Colonic mucosa (tissue), 4 donors: ENCODE measurements at regions not wholly inside any gene's neighbourhood (a gene's known extent, or its start where the extent isn't known, plus 50 kb on each side); places are given as distances from the start of the nearest gene placed in this dataset.

Experiments used
- DNase-seq: peaks from one replicate; pipeline ENCODE4 v3.0.0-alpha.2; 2020
- H3K27ac ChIP-seq: fragments of 200-600 bp; one replicate; pipeline ENCODE4 v1.8.0; 2021
- H3K27me3 ChIP-seq: fragments of 200-600 bp; one replicate; pipeline ENCODE4 v1.8.0; 2021
- H3K36me3 ChIP-seq: fragments of 200-600 bp; one replicate; pipeline ENCODE4 v1.8.0; 2021
- H3K4me1 ChIP-seq: fragments of 200-600 bp; one replicate; pipeline ENCODE4 v1.8.0; 2021; ENCODE audit warnings: mild to moderate bottlenecking
- H3K4me3 ChIP-seq: fragments of 200-600 bp; one replicate; pipeline ENCODE4 v1.8.0; 2021
- H3K9ac ChIP-seq, 2 donors: one replicate each; pipeline ENCODE4 v1.7.0; 2013; ENCODE audit warnings: control low read depth in 2 of 2, low read depth in 2 of 2, low read length in 2 of 2
- H3K9me3 ChIP-seq: fragments of 200-600 bp; one replicate; pipeline ENCODE4 v1.8.0; 2021
- CTCF ChIP-seq: fragments of 200-600 bp; IDR thresholded peaks from one replicate; pipeline ENCODE4 v1.8.0; 2022; ENCODE audit warnings: antibody characterized with exemption, mild to moderate bottlenecking
- intact Hi-C: fragments of 100-400 bp; cut with DNase I; formaldehyde crosslinking; loops from one replicate; pipeline ENCODE4 v1.14.1; 2022
- donor health status: healthy.
- donor health status: DM: no; HTN: no; CAD: no.
- donor health status: DM: no; HTN: no; CAD: no.

- H3K36me3 ChIP-seq: no peaks in the 10 kb centered on the region
- DNase-seq: no peak
- intact Hi-C loops: no loop called here
- H3K27me3 ChIP-seq: no peaks in the 10 kb centered on the region
- H3K27ac ChIP-seq: no peak overlapping the region
- no peak overlapping the region for H3K4me3 ChIP-seq
- H3K4me1 ChIP-seq: no peaks in the 10 kb centered on the region
- no peak for TF ChIP-seq CTCF
- H3K9ac ChIP-seq: no peak overlapping the region
- no peaks in the 10 kb centered on the region for H3K9me3 ChIP-seq
Measured at GRCh38 chr17:14006249-14006942, 62.9 kb upstream of the COX10 start.

DNA sequence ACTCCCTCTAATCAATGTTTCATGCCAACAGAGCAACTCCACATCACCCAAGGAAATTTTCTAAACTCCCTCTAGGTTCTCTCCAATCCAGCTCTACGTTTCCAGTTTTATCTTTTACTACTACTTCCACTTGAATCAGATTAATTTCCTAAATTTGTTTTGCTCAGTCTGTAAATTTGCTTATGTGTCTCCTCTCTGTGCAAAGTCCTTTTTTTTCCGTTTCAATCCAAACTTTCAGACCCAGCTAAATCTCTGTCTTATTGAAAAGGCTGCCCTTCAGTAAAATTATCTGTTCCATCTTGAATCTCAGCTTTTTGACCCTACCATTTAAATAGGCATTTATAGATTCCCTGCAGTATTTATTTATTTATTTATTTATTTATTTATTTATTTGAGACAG is 61.4 kb upstream of the COX10 start:
- H3K9me3 ChIP-seq: no peaks in the 10 kb centered on the region
- no peak overlapping the region for H3K9ac ChIP-seq
- DNase-seq: no peak
- no peak for TF ChIP-seq CTCF
- no peak overlapping the region for H3K4me3 ChIP-seq
- H3K27me3 ChIP-seq: no peaks in the 10 kb centered on the region
- no peaks in the 10 kb centered on the region for H3K36me3 ChIP-seq
- no peak overlapping the region for H3K27ac ChIP-seq
- no peaks in the 10 kb centered on the region for H3K4me1 ChIP-seq
- intact Hi-C loops: no loop called here

- TF ChIP-seq CTCF: no peak
- Histone ChIP-seq H3K4me1 (no peaks in the 10 kb centered on the region), H3K4me3 (no peak overlapping the region), H3K27ac (no peak overlapping the region), H3K9ac (no peak overlapping the region), H3K9me3 (no peaks in the 10 kb centered on the region), H3K27me3 (no peaks in the 10 kb centered on the region), H3K36me3 (no peaks in the 10 kb centered on the region)
- intact Hi-C loops: no loop called here
- no peak for DNase-seq
Measured at GRCh38 chr17:14011036-14011692, 58.1 kb upstream of the COX10 start.

DNA sequence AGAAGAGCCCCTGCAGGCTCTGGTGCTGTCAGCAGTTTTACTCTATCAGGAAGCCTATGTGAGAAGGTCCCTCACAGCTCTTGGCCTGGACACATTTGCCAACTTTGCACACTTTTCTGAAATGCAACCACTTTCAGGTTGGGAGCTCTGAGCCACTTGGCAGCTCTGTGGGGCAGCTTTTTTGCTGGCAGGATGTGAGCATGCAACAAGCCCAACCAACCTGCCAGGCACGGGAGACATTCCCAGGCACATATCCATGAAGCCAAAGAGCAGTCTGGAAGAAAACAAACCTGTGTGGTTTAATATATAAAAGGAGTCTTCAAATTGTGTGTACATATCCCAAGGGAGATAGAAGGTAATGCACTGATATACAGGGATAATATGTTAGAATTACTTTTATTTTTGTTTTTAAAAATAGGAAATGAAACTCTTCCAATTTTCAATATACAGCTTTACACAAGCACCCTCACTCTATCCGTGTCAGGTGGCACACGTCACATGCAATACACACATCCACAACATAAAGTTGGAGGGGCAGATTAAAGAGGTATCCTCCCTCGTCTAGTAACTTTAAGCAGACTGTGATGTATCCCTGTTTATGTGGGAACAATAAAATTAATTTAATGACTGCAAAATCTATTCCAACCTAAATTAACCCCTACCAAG is 57.4 kb upstream of the COX10 start:
- DNase-seq: no peak
- intact Hi-C loops: loop anchor here (2.0 kb wide), 1 partner anchor 31 kb away; no protein-coding TSS in a partner anchor
- Histone ChIP-seq H3K4me1 (no peaks in the 10 kb centered on the region), H3K9me3 (no peaks in the 10 kb centered on the region), H3K9ac (no peak overlapping the region), H3K4me3 (no peak overlapping the region), H3K36me3 (no peaks in the 10 kb centered on the region), H3K27me3 (no peaks in the 10 kb centered on the region), H3K27ac (no peak overlapping the region)
- no peak for TF ChIP-seq CTCF

DNA sequence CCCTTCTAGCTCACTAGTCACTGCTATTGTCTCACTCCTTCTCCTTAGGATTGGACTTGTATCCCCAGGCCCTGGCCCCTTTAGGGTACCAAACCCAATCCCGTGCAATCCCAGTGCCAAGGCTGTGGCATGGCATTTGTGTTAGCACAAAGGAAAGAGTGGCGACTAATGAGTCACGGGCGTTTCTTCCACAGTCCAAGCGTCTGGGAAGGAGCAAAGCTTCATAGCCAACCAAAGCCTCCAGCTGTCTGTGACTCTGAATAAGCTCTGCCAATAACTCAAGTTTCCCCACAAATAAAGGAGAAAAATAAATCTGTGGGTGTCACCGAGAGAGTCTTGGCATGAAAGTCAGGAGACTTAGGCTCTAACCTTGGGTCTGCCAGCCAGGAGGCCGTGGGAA is 54.6 kb upstream of the COX10 start:
- H3K36me3 ChIP-seq: no peaks in the 10 kb centered on the region
- no peak overlapping the region for H3K4me3 ChIP-seq
- no peaks in the 10 kb centered on the region for H3K9me3 ChIP-seq
- intact Hi-C loops: no loop called here
- TF ChIP-seq CTCF: no peak
- H3K27me3 ChIP-seq: no peaks in the 10 kb centered on the region
- no peak for DNase-seq
- H3K4me1 ChIP-seq: no peaks in the 10 kb centered on the region
- H3K27ac ChIP-seq: no peak overlapping the region
- H3K9ac ChIP-seq: no peak overlapping the region
